Muscle of arm (tissue), 1 donor: ENCODE measurements at regions not wholly inside any gene's neighbourhood (a gene's known extent, or its start where the extent isn't known, plus 50 kb on each side); places are given as distances from the start of the nearest gene placed in this dataset.
"Not testable (repeated sequence)": the region's sequence is repeated elsewhere in the genome, so short reads cannot be mapped to it uniquely, and the experiment has no call there.

Experiments
- DNase-seq: peaks from one replicate; pipeline ENCODE4 v3.0.0-alpha.2; 2013

DNA sequence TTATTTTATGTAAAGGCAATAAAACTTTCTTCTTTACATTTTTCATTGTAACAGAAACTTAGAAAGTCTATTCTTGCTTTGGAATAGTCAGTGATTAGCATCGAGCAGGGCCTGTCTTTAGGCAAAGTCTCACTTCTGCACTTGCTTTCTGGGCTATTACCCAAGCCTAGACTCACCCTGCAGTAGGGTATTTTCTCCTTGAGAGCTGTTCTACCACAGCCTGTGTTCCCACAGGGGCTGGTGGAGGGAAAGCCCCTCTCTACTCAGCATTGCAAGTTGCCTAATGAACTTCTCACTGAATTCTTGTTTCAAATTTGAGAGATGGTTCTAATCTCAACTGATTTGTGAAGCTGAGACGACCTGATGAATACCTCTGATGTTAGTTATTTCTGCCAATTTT lies 111.7 kb upstream of the KLHL14 start:
- DNase-seq: no peak

DNA sequence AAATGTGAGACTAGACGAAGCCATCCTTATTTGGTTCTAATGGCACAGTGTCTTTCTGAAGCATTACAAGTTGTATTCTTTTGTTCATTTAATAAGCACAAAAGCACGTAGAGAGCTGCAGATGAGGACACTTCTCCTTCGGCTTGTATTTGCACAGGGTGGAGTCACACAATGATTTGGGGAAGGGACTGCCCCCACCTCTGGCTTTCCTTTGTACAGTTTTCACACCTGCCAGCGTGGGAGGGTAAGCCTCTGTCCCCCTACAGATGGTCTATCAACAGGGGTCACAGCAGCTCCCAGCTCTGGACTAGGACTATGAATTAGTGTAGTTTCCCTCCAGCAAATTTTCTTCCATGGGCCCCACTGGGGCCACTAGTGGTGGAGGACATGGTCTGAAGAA lies 108.2 kb upstream of the KLHL14 start:
- DNase-seq: no peak

DNA sequence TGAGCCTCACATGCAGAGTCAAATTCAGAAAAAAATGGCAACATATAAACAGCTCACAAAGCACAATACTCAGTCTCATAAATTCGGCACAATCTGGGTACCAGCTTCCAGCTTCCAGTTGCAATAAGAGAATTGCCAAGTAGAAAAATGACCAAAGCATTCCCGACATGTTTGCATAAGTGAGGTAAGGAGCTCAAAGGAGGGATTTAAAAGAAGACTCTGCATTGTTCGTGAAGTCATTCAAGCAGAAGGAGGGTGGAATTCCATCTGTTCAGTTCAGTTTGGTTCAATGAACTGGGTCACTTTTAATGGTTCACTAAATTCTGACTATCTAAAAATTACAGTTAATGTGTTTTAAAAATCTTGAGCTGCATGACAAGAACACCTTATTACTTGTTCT lies 106.7 kb upstream of the KLHL14 start:
- no peak for DNase-seq

DNA sequence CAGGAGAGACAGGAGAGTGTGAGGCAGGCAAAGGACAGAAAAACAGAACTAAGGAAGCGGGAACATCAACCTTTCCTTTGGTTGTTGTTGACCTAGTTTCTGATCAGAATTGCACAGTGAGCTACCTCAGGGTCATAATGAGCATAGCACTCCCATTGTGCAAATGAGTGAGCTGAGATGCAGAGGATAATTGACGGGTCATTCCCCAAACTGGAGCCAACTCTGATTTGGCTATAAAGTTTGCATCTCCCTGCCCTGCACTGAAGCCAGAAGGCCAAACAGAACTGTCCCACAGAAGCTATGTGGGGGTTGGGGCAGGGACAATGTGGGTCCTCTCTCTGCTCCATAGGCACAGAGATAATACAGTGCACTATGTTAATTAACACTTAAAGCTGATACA lies 105.6 kb upstream of the KLHL14 start:
- DNase-seq: no peak

DNA sequence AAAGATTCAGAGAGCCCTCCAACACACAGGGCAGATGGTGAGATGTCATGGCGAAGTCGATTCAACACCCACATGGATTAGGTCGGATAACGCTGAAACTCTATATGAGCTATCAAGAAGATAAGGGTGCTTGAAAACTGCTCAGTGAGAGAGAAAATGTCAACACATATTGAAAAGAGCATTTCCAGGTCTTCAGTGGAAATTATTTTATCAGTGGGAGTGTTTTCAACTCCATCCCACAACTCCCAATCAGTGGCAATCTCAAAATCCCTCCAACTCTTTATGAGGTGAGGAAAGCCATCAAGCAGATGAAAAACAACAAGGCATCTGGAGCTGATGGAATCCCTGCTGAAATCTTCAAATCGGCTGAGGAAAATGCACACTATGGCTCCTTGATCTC lies 104.5 kb upstream of the KLHL14 start:
- DNase-seq: no peak

DNA sequence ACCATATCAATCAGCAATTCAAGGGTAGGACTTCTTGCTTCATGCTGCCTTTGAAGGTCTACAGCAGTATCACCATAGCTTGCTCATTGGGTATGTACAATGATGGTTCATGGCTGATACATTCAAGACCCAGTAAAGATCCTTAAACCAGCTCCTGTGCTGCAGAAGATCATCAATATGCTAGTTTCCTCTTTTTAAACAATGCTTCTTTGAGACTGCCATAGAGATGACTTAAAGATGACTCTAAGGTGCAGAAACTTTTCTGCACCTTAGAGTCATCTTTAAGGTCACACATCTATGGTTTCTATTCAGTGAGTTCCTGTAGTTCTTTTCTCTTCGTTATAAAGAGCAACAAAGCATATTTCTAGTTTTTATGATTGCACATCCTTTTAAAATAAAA lies 102.8 kb upstream of the KLHL14 start:
- no peak for DNase-seq

DNA sequence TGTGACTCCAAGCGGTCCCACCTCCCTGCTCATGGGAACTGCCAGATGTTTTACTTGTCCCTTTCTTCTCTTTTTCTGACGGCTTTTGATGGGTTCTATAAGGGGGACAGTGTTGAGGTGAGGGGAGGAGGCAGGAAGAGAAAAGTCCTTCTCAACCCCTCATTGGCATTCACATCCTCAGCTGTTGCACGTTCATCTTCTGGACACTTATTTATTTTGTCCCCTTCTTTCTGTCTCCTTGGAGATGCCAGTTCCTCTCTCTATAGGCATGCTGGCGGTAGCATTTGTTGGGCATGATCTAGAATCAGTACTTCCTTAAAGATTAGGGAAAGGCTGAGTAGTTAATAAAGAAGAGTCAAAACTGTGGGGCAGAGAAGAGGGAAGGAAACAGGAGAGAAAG lies 99.0 kb upstream of the KLHL14 start:
- DNase-seq: no peak

DNA sequence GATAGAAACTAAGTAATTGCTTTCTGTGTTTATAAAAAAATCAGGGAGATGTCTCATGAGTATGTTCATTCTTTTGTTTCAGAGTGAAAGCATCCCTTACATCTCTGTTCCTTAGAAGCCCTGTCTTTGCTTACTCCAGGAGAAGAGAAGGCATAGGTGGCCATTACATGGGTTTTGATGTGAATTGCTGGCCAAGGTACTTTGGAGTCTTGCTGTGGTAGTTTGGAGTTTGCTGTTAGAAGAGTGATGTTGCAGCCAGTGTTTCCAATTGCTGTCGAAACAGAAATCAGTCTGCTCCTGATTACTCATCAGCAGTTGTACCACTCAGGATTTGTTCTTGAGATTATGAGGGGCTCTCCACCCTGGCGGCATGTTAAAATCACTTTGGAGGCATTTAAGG lies 97.8 kb upstream of the KLHL14 start:
- no peak for DNase-seq

DNA sequence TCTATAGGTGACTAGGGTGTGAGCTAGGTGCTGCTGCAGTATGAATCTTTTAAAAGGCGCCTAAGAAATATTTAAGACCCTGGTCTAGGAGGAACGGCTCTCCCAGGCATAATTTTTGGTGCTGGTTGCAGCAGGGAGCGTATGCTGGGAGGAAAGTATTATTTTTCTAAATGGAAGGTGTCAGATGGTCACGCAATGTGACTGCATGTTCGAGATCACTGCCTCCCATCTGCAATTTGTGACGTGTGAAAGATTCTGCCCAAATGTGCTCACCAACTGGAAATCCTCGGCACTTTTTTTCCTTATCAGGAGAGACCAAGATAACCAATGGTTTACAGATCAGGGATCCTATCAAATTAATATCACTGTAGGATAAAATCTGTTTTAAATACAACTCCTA lies 95.6 kb upstream of the KLHL14 start:
- DNase-seq: no peak

DNA sequence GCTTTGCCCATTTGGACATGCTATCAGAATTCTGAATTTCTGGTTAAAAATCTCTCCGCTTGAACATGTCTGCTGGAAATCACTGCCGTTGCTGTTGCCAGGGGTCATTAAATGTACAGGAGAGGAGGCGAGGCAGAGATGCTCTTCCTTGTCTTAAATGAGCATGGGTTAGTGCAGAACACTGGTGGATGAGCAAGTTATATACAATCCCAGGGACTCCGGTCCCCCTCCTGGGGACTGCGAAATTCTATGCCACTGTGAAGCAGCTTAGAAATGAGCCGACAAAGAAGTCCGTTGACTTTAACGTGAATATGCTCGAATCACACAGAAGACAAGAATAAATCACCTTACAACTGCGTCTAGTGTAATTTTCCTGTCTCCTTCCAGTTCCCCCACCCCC lies 95.1 kb upstream of the KLHL14 start:
- DNase-seq: peak; percentile 2

DNA sequence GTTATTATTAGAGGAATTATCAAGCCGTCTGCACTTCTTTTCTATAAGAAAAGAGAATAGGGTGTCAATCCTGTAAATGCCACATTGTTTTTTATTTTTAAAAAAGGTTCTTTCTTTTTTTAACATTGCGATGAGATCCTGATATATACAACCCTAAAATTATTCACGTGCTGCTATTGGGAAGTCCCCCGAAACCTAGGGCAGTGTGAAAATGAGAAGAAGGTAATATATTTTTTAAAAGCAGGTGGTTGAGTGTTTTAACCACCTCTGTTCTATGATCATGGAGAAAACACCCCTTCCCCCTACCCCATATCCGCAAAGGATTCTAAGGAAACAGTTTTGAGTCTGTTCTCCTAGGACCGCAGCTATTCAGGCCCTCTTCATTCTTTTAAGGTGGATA lies 94.5 kb upstream of the KLHL14 start:
- no peak for DNase-seq

DNA sequence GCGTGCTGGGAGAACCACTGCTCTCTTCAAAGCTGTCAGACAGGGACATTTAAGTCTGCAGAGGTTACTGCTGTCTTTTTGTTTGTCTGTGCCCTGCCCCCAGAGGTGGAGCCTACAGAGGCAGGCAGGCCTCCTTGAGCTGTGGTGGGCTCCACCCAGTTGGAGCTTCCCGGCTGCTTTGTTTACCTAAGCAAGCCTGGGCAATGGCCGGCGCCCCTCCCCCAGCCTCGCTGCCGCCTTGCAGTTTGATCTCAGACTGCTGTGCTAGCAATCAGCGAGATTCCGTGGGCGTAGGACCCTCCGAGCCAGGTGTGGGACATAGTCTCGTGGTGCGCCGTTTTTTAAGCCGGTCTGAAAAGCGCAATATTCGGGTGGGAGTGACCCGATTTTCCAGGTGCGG lies 89.2 kb upstream of the KLHL14 start:
- not testable (repeated sequence) for DNase-seq

DNA sequence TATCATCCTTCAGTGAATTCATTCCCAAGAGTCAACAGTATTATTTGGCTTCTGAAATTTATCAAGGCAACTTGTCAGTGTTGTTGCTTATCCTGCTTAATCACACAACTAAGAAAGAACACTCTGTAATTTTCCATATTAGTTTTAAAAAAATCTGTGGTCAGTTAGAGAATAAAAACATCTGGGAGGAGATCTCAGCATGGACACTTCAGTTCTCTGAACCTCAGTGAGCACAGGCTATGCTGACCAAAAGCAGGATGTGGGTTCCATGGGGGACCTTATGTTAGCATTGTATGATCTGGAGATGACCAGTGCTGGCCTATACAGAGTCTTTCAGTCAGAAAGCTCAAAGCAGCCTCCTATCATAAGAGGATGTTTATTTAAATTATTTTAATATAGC lies 79.1 kb upstream of the KLHL14 start:
- no peak for DNase-seq

DNA sequence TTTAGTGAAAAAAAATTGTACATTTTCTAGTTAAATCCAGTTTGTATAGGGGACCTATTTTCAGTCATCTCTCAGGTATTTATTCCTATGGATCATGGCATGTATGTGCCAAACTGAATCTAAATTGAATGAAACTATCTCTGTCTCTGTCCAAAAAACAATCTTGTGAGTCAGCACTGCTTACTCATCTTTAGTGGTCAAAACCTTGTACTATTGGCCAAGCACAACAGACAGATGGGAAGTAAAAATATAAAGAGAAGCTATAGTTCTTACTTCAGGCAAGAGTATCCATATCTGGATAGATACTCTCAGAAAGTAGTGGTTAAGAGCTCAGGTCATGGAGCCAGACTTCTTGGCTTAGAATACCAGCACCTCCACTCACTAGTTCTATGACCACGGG lies 76.0 kb upstream of the KLHL14 start:
- no peak for DNase-seq

DNA sequence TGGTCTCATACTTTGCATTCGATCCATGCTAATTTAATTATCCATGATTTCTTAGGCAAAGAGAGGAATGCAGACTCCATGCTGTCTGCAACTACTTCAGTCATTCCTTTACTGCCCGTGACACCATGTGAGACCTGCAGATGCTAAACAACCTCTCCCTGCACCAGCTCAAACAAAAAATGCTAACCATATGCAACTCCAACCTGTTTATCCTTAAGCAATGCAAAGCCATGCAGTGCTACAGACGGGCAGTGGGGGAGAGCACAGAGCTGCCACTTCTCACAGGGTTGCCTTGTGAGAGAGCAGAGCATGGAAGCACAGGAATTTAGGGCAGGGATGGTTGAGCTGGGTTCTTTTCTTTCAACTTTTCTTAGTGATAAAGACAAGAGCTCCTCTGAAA lies 74.9 kb upstream of the KLHL14 start:
- DNase-seq: no peak

DNA sequence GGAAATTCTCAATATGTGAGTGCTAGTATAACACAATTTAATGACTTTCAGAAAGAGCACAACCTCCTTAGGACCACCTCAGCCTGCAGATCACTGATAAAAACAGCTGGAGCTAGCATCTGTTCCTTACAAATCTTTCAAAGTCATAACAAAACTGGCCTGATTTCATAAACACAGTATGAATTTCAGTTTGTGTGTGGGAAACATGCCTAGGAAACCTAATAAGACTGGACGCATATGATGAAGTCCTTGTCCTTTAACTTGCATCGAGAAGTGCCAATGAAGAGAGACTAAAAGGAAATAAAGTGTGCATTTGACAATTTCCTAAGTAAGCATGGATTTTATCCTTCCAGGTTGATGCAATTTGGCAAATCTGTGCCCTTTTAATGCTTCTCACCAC lies 74.1 kb upstream of the KLHL14 start:
- peak; percentile 7 for DNase-seq

DNA sequence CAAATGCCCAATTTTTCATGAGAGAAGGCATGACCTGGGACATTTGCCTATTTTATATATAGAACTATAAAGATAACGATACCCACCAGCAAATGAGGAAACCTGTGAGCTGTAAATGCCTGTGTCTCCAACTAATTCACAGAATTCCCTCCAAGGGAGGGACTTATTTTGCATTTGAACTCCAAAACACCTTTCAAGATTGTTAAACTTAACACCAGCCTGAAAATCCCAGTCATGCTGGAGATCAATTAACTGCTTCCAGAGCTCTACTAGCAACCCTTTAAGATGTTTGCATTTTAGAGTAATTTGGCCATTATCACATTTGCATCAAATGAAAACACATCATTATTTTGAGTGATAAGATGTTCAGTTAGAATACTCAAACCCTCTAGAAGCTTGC lies 68.1 kb upstream of the KLHL14 start:
- no peak for DNase-seq

DNA sequence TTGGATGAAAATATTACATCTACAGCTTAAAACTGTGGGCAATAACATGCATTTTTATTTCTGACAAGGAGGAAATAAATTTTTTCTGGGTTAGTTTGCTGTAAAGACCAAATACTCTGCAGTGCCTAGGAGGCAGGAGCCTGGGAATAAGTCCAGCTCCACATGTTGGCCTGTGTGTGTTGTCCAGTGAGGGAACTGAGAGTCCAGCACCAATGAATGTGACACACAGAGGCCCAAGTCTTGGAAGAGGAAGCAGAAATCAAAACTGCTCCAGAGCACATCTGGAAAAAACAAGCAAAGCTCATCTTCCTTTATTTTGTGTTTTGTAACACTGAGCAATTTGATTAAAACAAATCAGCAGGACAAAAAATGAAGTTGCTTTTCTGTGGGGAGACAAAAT lies 63.1 kb upstream of the KLHL14 start:
- peak; percentile 5 for DNase-seq

DNA sequence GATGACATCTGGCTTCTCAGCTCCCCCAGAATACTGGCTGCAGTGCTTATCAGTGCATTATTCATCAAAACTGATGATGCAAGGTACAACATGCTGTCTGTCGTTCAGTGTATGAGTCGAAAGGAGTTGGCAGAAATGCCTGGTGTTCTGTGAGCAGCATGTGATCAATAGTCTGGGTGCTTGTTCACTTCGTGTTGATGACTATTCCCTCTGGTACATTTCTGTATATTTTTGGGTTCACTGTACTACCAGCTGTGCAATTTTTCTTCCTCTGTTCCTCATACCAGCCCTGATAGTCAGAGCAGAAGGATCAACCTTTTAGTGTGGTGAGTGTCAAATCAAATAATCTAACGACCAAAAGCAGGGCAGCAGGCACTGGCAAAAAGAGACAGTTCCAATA lies 59.0 kb upstream of the KLHL14 start:
- no peak for DNase-seq

DNA sequence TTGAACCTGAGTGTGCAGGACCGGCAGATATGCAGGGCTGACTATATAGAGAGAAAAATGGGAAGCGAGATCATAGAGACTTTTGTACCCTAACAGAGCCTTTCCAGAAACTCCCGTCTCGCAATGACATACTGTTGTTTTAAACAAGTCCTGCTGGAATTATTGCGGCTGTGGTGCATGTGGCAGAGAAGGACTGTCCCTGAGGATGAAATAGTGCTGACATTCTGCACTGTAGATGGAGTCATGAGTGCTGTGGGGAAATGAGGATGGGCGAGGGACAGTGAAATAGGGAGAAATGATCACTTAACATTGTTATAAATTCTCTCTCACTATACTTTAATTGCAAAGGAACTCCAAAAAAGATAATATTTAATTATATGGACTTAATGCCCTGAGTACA lies 50.4 kb upstream of the KLHL14 start:
- no peak for DNase-seq
